ENCODE measurements at regions not wholly inside any gene's neighbourhood (a gene's known extent, or its start where the extent isn't known, plus 50 kb on each side); places are given as distances from the start of the nearest gene placed in this dataset.

DNA sequence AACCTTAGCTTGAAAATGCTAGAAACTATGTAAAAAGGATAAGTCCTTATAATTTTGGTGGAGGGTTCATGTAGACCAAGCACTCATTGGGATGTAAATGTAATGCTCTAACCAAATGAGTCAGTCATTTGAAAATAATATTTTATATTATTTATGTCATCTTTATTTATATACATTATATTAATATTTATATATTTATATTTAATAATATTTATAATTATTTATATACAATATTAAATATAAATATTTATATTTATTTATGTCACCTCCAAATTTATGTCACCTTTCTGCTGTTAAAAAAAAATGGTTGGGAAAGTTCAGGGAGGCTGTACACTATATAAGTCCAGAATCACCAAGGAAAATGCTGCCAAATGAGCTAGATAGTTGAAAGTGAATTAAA is 254.3 kb downstream of the FIGN start:
- TF ChIP-seq, protein P1, sequence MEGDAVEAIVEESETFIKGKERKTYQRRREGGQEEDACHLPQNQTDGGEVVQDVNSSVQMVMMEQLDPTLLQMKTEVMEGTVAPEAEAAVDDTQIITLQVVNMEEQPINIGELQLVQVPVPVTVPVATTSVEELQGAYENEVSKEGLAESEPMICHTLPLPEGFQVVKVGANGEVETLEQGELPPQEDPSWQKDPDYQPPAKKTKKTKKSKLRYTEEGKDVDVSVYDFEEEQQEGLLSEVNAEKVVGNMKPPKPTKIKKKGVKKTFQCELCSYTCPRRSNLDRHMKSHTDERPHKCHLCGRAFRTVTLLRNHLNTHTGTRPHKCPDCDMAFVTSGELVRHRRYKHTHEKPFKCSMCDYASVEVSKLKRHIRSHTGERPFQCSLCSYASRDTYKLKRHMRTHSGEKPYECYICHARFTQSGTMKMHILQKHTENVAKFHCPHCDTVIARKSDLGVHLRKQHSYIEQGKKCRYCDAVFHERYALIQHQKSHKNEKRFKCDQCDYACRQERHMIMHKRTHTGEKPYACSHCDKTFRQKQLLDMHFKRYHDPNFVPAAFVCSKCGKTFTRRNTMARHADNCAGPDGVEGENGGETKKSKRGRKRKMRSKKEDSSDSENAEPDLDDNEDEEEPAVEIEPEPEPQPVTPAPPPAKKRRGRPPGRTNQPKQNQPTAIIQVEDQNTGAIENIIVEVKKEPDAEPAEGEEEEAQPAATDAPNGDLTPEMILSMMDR (IDR thresholded peaks at IDR 0.05): no peak
- TF ChIP-seq POLR2A (IDR thresholded peaks at IDR 0.05): no peak
- TF ChIP-seq EP300 (IDR thresholded peaks at IDR 0.05): no peak
- TF ChIP-seq POLR2AphosphoS5 (IDR thresholded peaks at IDR 0.05): no peak
- Histone ChIP-seq H3K4me3 (no peak overlapping the region), H3K27me3 (no peaks in the 10 kb centered on the region), H3K9me3 (no peaks in the 10 kb centered on the region), H3K27ac (no peak overlapping the region), H3K4me1 (no peaks in the 10 kb centered on the region), H3K36me3 (no peaks in the 10 kb centered on the region)
- no peak for ATAC-seq (ENCODE audit: low FRiP score in 2 of 2)
- DNase-seq: no peak

DNA sequence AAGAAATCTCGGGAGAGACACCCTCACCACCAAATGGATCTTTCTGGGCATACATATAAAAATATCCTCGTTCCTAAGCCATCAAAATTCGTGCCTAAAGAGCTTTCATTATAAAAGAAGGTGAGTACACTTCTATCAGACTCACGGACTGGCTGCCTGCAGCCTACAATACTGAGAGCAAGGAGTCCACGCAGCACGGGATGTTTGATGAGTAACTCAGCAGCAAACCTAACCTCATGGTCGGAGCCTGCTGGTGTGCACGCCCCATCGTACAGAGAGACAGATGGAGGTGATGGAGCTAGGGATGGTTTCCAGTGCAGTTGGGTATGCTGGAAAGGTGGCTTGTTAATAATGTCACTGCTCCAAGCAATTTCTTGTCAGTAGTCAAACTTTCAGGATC is 256.2 kb downstream of the FIGN start:
- Histone ChIP-seq H3K4me3 (no peak overlapping the region), H3K27me3 (no peaks in the 10 kb centered on the region), H3K9me3 (no peaks in the 10 kb centered on the region), H3K4me1 (no peaks in the 10 kb centered on the region), H3K36me3 (no peaks in the 10 kb centered on the region), H3K27ac (no peak overlapping the region)
- no peak for TF ChIP-seq EP300 (IDR thresholded peaks at IDR 0.05)
- TF ChIP-seq POLR2AphosphoS5 (IDR thresholded peaks at IDR 0.05): no peak
- TF ChIP-seq, protein P1 (IDR thresholded peaks at IDR 0.05): no peak
- TF ChIP-seq POLR2A (IDR thresholded peaks at IDR 0.05): no peak
- ATAC-seq (ENCODE audit: low FRiP score in 2 of 2): no peak
- 81 to 91% methylated on average over 9 of the region's 9 CpGs for WGBS, 2 donors
- no peak for DNase-seq

DNA sequence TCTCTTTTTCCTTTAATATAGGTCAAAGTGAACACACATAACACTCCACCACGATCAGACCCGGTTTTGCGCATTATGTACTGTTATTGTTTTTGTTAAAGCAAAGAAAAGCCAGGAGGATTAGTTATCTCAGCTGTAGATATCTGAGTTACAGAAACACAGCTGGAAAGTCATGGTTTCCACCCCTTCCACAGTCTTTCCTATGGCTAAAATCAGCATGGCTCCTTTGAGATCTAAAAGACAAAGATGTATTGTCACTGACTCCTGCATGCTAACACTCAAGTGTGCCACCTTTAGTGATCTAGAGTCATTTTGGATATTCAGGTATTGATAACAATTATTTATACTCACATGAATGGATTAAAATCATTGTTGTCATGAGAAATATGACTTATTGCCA is 260.0 kb downstream of the FIGN start:
- TF ChIP-seq POLR2AphosphoS5 (IDR thresholded peaks at IDR 0.05): no peak
- TF ChIP-seq POLR2A (IDR thresholded peaks at IDR 0.05): no peak
- TF ChIP-seq, protein P1 (IDR thresholded peaks at IDR 0.05): no peak
- TF ChIP-seq EP300 (IDR thresholded peaks at IDR 0.05): no peak
- ATAC-seq (ENCODE audit: low FRiP score in 2 of 2) (no peak), DNase-seq (no peak)
- Histone ChIP-seq H3K27me3 (no peaks in the 10 kb centered on the region), H3K36me3 (no peaks in the 10 kb centered on the region), H3K27ac (no peak overlapping the region), H3K4me1 (no peaks in the 10 kb centered on the region), H3K4me3 (no peak overlapping the region), H3K9me3 (no peaks in the 10 kb centered on the region)
- WGBS, 2 donors: 88 to 91% methylated on average over 3 of the region's 3 CpGs

DNA sequence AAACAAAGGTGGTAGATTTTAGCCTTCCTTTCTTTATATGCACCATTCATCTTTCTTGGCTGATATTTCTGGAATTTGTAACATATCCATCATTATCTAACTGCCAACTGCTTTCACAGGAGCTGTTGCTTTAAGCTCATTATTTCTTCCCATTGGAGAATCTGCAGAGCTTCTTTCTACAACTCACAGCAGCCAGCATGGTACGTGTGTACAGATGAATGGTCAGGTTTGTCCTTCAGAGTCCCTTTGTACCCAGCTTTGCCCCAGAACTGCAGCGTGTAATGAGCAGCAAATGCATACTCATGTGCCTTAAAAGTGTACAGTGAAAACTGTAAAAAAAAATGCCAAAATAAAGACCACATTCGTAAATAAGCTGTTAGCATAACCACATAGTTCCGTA is 260.9 kb downstream of the FIGN start:
- no peak for DNase-seq
- H3K36me3 ChIP-seq: no peaks in the 10 kb centered on the region
- WGBS, 2 donors: 70 to 82% methylated on average over 4 of the region's 4 CpGs
- H3K4me3 ChIP-seq: no peak overlapping the region
- H3K4me1 ChIP-seq: no peaks in the 10 kb centered on the region
- H3K27ac ChIP-seq: no peak overlapping the region
- no peaks in the 10 kb centered on the region for H3K27me3 ChIP-seq
- ATAC-seq (ENCODE audit: low FRiP score in 2 of 2): no peak
- no peaks in the 10 kb centered on the region for H3K9me3 ChIP-seq
- TF ChIP-seq, protein P1 (IDR thresholded peaks at IDR 0.05): no peak
- TF ChIP-seq POLR2AphosphoS5 (IDR thresholded peaks at IDR 0.05): no peak
- TF ChIP-seq POLR2A (IDR thresholded peaks at IDR 0.05): no peak
- TF ChIP-seq EP300 (IDR thresholded peaks at IDR 0.05): no peak

DNA sequence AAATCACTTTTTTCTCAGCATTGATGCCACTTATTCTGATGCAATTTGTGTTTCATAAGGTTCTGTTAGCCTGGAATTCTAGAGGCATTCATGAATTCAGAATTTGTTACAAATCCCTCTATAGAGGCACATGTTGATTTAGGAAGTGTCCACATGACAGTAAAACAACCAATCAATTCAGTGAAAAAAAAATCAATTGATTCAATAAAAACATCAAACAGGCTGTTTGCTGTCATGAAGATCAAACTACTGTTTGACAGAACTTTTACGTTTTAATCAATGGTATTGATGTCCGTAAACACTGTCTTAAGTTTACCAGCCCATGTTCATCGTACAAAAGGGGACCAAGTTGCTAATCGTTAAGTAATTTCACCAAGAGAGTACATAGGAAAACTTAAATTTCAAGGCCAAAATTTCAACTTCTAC is 261.5 kb downstream of the FIGN start:
- ATAC-seq (ENCODE audit: low FRiP score in 2 of 2) (no peak), DNase-seq (no peak)
- H3K4me3 ChIP-seq: no peak overlapping the region
- H3K36me3 ChIP-seq: no peaks in the 10 kb centered on the region
- H3K9me3 ChIP-seq: no peaks in the 10 kb centered on the region
- WGBS, 2 donors: 85 to 92% methylated on average over 4 of the region's 4 CpGs
- no peaks in the 10 kb centered on the region for H3K27me3 ChIP-seq
- H3K4me1 ChIP-seq: no peaks in the 10 kb centered on the region
- H3K27ac ChIP-seq: no peak overlapping the region
- no peak for TF ChIP-seq POLR2AphosphoS5 (IDR thresholded peaks at IDR 0.05)
- no peak for TF ChIP-seq EP300 (IDR thresholded peaks at IDR 0.05)
- TF ChIP-seq, protein P1 (IDR thresholded peaks at IDR 0.05): no peak
- TF ChIP-seq POLR2A (IDR thresholded peaks at IDR 0.05): no peak
